K562 (cell line): ENCODE measurements at regions not wholly inside any gene's neighbourhood (a gene's known extent, or its start where the extent isn't known, plus 50 kb on each side); places are given as distances from the start of the nearest gene placed in this dataset.

ENCODE experiments used
- CTCF ChIP-seq, 3 experiments: IDR thresholded peaks in 2 of 3; conservative IDR thresholded peaks in 1 of 3; 2 replicates each; pipeline ENCODE4 v1.5.1; 2011 to 2012; ENCODE audit warnings: low read length in 3 of 3, mild to moderate bottlenecking in 3 of 3, control low read depth in 2 of 3, improper control_type of control experiment in 1 of 3, inconsistent platforms in 1 of 3, low read depth in 1 of 3, mixed read lengths in 1 of 3, moderate library complexity in 1 of 3; ENCODE audit not compliant: insufficient read depth in 2 of 3
- FOS ChIP-seq: IDR thresholded peaks from 3 replicates; pipeline ENCODE4 v1.6.1; 2011; ENCODE audit not compliant: insufficient read length; ENCODE audit errors: extremely low read depth
- ZNF217 ChIP-seq: sonication (generic); formaldehyde crosslinking; IDR thresholded peaks from 2 replicates; pipeline ENCODE4 v1.8.0; 2022; ENCODE audit warnings: mild to moderate bottlenecking, missing genetic modification reagents

DNA sequence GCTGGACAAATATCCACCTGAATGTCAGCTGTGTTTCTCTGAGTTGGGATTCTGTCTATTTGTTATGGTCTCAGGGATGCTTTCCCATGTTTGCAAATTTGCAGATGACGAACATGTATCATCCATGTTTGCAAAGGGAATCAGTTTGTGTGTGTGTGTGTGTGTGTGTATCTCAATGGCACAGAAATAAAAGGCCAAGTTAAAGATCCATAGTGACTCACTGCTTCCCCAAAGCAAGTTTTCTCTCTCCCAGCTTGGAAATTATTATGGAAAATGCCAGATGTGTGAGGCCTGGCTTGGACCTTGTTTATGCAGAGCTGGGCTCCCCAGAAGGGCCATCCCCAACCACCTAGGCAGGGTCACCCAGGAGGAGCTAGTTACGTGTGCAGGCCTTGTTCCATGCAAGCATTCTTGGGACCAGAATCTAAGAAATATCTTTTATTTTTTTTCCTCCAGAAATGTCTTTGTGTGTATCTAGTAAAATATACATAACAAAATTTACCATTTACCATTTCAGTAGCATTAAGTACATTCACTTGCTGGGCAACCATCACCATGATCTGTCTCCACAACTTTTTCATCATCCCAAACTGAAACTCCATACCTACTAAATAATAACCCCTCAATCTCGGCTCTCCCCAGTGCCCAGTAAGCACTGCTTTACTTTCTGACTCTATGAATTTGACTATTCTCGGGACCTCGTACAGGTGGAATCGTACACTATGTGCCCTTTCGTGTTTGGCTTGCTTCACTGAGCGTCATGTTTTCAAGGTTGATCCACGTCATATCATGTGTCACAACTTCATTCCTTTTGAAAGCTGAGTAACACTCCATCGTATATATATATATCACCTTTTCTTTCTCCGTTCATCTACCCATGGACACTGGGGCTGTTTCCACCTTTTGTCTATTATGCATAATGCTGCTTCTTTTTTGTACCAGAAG lies 56.6 kb upstream of the WNT7B start:
- TF ChIP-seq FOS, result no peak
- TF ChIP-seq CTCF (IDR thresholded peaks at IDR 0.05 in 2 of 3, conservative IDR thresholded peaks at IDR 0.05 in 1 of 3; ENCODE audit: insufficient read depth in 2 of 3, low read depth in 1 of 3, low read length in 3 of 3), result no peak
- TF ChIP-seq ZNF217, result no peak
